PC-9 (cell line): ENCODE measurements at regions not wholly inside any gene's neighbourhood (a gene's known extent, or its start where the extent isn't known, plus 50 kb on each side); places are given as distances from the start of the nearest gene placed in this dataset.

ENCODE experiments used
- BruUV-seq: library from RNA; stranded (reverse); fragments of 400-500 nt; replicated peaks from 2 replicates; lab custom pipeline; 2021; lab: Mats Ljungman, UMichigan
- CTCF ChIA-PET: fragments of 300-600 bp; sonication (Branson Sonifier 250); formaldehyde crosslinking; loops from one replicate; lab custom pipeline; 2022; ENCODE audit warnings: antibody characterized with exemption; lab: Charles Lee
- POLR2A ChIA-PET: fragments of 300-600 bp; sonication (Branson Sonifier 250); formaldehyde crosslinking; loops from one replicate; lab custom pipeline; 2022; ENCODE audit warnings: antibody characterized with exemption; ENCODE audit not compliant: unreplicated experiment; lab: Charles Lee
- DNase-seq, 2 experiments: peaks; one replicate each; pipeline versions ENCODE4 v3.0.0 to v3.0.0-alpha.2; 2015 to 2022; ENCODE audit warnings: mixed read lengths in 1 of 2
- H2AFZ ChIP-seq: fragments of 200-600 bp; sonication (generic); 2 replicates; pipeline ENCODE4 v1.8.1; 2017; ENCODE audit warnings: antibody characterized with exemption
- H3F3A ChIP-seq: fragments of 200-600 bp; sonication (generic); 2 replicates; pipeline ENCODE4 v1.8.1; 2017; ENCODE audit warnings: antibody characterized with exemption, mild to moderate bottlenecking, low read depth; ENCODE audit not compliant: insufficient read depth
- H3K27ac ChIP-seq: fragments of 200-600 bp; sonication (generic); 2 replicates; pipeline ENCODE4 v1.6.1; 2016; ENCODE audit warnings: mixed run types
- H3K27me3 ChIP-seq: fragments of 200-600 bp; sonication (generic); 2 replicates; pipeline ENCODE4 v1.6.1; 2016; ENCODE audit warnings: low read depth, mixed run types; ENCODE audit not compliant: insufficient read depth
- H3K36me3 ChIP-seq: fragments of 200-600 bp; sonication (generic); 2 replicates; pipeline ENCODE4 v1.6.1; 2016; ENCODE audit warnings: low read depth, mixed run types
- H3K4me1 ChIP-seq: fragments of 200-600 bp; sonication (generic); replicated peaks from 2 replicates; pipeline ENCODE4 v1.6.1; 2016; ENCODE audit warnings: mixed run types; ENCODE audit not compliant: insufficient read depth
- H3K4me2 ChIP-seq: fragments of 200-600 bp; sonication (generic); 2 replicates; pipeline ENCODE4 v1.6.1; 2017; ENCODE audit warnings: mixed run types
- H3K4me3 ChIP-seq: fragments of 200-600 bp; sonication (generic); 2 replicates; pipeline ENCODE4 v1.6.1; 2016; ENCODE audit warnings: mixed run types
- H3K79me2 ChIP-seq: fragments of 200-600 bp; sonication (generic); 2 replicates; pipeline ENCODE4 v1.6.1; 2017; ENCODE audit warnings: low read depth, mixed run types
- H3K9me2 ChIP-seq: fragments of 200-600 bp; sonication (generic); 2 replicates; pipeline ENCODE4 v1.8.1; 2017; ENCODE audit warnings: mild to moderate bottlenecking; ENCODE audit not compliant: insufficient read depth
- H3K9me3 ChIP-seq: fragments of 200-600 bp; sonication (generic); 2 replicates; pipeline ENCODE4 v1.8.1; 2016; ENCODE audit warnings: low read depth; ENCODE audit not compliant: insufficient read depth
- H4K20me1 ChIP-seq: fragments of 200-600 bp; sonication (generic); 2 replicates; pipeline ENCODE4 v1.8.1; 2017; ENCODE audit not compliant: insufficient read depth
- EZH2 ChIP-seq: fragments of 200-600 bp; sonication (generic); IDR thresholded peaks from 2 replicates; pipeline ENCODE4 v1.8.0; 2017; ENCODE audit warnings: antibody characterized with exemption, low read depth
- intact Hi-C: fragments of 100-400 bp; cut with micrococcal nuclease; formaldehyde crosslinking; loops from one replicate; pipeline ENCODE4 v1.10.0; 2022; ENCODE audit not compliant: unreplicated experiment
- TF ChIP-seq, protein P1 (sequence below): fragments of 200-600 bp; sonication (generic); conservative IDR thresholded peaks from 2 replicates; pipeline ENCODE4 v1.6.1; 2017; ENCODE audit warnings: mixed run types, antibody characterized with exemption, mild to moderate bottlenecking, moderate library complexity

- Histone ChIP-seq H3F3A (no peaks in the 10 kb centered on the region), H3K9me3 (no peaks in the 10 kb centered on the region), H3K4me3 (no peak overlapping the region), H3K79me2 (no peaks in the 10 kb centered on the region), H3K9me2 (no peaks in the 10 kb centered on the region), H3K27me3 (peaks cover 18% of the 10 kb centered on the region), H3K4me2 (no peak overlapping the region), H3K27ac (no peak overlapping the region), H3K4me1 (no peaks in the 10 kb centered on the region), H4K20me1 (no peaks in the 10 kb centered on the region), H2AFZ (no peak overlapping the region), H3K36me3 (no peaks in the 10 kb centered on the region)
- no peak for DNase-seq
- intact Hi-C loops = loop anchor here (5.0 kb wide), 1 partner anchor 1062 kb away; no protein-coding TSS in a partner anchor
- no peak for TF ChIP-seq EZH2
- TF ChIP-seq, protein P1, sequence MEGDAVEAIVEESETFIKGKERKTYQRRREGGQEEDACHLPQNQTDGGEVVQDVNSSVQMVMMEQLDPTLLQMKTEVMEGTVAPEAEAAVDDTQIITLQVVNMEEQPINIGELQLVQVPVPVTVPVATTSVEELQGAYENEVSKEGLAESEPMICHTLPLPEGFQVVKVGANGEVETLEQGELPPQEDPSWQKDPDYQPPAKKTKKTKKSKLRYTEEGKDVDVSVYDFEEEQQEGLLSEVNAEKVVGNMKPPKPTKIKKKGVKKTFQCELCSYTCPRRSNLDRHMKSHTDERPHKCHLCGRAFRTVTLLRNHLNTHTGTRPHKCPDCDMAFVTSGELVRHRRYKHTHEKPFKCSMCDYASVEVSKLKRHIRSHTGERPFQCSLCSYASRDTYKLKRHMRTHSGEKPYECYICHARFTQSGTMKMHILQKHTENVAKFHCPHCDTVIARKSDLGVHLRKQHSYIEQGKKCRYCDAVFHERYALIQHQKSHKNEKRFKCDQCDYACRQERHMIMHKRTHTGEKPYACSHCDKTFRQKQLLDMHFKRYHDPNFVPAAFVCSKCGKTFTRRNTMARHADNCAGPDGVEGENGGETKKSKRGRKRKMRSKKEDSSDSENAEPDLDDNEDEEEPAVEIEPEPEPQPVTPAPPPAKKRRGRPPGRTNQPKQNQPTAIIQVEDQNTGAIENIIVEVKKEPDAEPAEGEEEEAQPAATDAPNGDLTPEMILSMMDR = no peak
- ChIA-PET CTCF (no interaction called here), POLR2A (no interaction called here)
- BruUV-seq = no TSS peak
Observed at GRCh38 chr18:5059696-5060032, 137.4 kb downstream of the AKAIN1 start.

- BruUV-seq = no TSS peak
- Histone ChIP-seq H3K9me3 (no peaks in the 10 kb centered on the region), H2AFZ (no peak overlapping the region), H3K27me3 (peaks cover 22% of the 10 kb centered on the region), H3K4me2 (no peak overlapping the region), H3K9me2 (no peaks in the 10 kb centered on the region), H3K79me2 (no peaks in the 10 kb centered on the region), H3K4me3 (no peak overlapping the region), H4K20me1 (no peaks in the 10 kb centered on the region), H3K36me3 (no peaks in the 10 kb centered on the region), H3F3A (no peaks in the 10 kb centered on the region), H3K27ac (no peak overlapping the region), H3K4me1 (no peaks in the 10 kb centered on the region)
- TF ChIP-seq EZH2 = no peak
- TF ChIP-seq, protein P1 = no peak
- intact Hi-C loops = loop anchor here (5.0 kb wide), 1 partner anchor 1062 kb away; no protein-coding TSS in a partner anchor
- POLR2A ChIA-PET = no interaction called here
- no peak for DNase-seq
- CTCF ChIA-PET = no interaction called here
Observed at GRCh38 chr18:5058768-5059695, 138.0 kb downstream of the AKAIN1 start.

GRCh38 chr18:5057386-5058348, 139.4 kb downstream of the AKAIN1 start:
- Histone ChIP-seq H3K4me1 (no peaks in the 10 kb centered on the region), H3K9me2 (no peaks in the 10 kb centered on the region), H3K79me2 (no peaks in the 10 kb centered on the region), H3K9me3 (no peaks in the 10 kb centered on the region), H3K27me3 (peaks cover 22% of the 10 kb centered on the region), H2AFZ (no peak overlapping the region), H3K36me3 (no peaks in the 10 kb centered on the region), H3K27ac (no peak overlapping the region), H3K4me3 (no peak overlapping the region), H4K20me1 (no peaks in the 10 kb centered on the region), H3F3A (no peaks in the 10 kb centered on the region), H3K4me2 (no peak overlapping the region)
- POLR2A ChIA-PET = no interaction called here
- intact Hi-C loops = loop anchor here (1.0 to 5.0 kb wide), 2 partner anchors 951 to 1060 kb away; no protein-coding TSS in a partner anchor
- no peak for TF ChIP-seq EZH2
- TF ChIP-seq, protein P1 = peak; percentile 86
- CTCF ChIA-PET = no interaction called here
- no TSS peak for BruUV-seq
- DNase-seq = peak in 1 of 2 experiments; percentile 50
